ENCODE measurements at regions not wholly inside any gene's neighbourhood (a gene's known extent, or its start where the extent isn't known, plus 50 kb on each side); places are given as distances from the start of the nearest gene placed in this dataset.

DNA sequence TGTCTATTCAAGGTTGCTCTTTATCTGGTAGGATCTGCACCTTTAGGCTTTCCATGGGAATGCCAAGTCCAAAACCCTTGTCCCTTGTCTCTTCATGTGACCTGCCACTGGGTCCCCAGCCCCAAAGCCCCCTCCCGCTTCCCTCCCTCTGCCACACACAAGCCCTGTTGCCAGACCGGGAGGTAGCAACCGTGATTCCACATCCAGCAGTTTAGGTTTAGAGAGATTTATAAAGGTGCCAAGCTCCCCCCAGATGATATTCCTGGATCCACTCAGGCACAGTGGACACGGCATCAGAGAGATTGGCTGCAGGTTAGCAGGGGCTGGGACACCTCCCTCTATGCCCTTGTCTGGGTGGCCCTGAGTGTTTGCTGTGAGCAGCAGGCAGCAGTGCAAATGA is 504.7 kb downstream of the CCDC171 start:
- Histone ChIP-seq H3K36me3 (ENCODE audit: low read depth) (no peaks in the 10 kb centered on the region), H3K4me1 (ENCODE audit: low read depth) (no peaks in the 10 kb centered on the region), H3K4me3 (no peak overlapping the region), H3K9me3 (no peaks in the 10 kb centered on the region)
- DNase-seq: no peak
- intact Hi-C loops (cut with DNase I, micrococcal nuclease): no loop called here
- no peak for ATAC-seq
- TF ChIP-seq, protein P1, sequence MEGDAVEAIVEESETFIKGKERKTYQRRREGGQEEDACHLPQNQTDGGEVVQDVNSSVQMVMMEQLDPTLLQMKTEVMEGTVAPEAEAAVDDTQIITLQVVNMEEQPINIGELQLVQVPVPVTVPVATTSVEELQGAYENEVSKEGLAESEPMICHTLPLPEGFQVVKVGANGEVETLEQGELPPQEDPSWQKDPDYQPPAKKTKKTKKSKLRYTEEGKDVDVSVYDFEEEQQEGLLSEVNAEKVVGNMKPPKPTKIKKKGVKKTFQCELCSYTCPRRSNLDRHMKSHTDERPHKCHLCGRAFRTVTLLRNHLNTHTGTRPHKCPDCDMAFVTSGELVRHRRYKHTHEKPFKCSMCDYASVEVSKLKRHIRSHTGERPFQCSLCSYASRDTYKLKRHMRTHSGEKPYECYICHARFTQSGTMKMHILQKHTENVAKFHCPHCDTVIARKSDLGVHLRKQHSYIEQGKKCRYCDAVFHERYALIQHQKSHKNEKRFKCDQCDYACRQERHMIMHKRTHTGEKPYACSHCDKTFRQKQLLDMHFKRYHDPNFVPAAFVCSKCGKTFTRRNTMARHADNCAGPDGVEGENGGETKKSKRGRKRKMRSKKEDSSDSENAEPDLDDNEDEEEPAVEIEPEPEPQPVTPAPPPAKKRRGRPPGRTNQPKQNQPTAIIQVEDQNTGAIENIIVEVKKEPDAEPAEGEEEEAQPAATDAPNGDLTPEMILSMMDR (IDR thresholded peaks at IDR 0.05): no peak

GRCh38 chr9:16058131-16058549 is 505.3 kb downstream of the CCDC171 start:
- no peaks in the 10 kb centered on the region for H3K9me3 ChIP-seq
- no peaks in the 10 kb centered on the region for H3K36me3 ChIP-seq (ENCODE audit: low read depth)
- no peak for DNase-seq
- H3K4me3 ChIP-seq: no peak overlapping the region
- TF ChIP-seq, protein P1 (IDR thresholded peaks at IDR 0.05): no peak
- H3K4me1 ChIP-seq (ENCODE audit: low read depth): no peaks in the 10 kb centered on the region
- ATAC-seq: no peak
- intact Hi-C loops (cut with DNase I, micrococcal nuclease): no loop called here

- Histone ChIP-seq H3K4me3 (no peak overlapping the region), H3K4me1 (ENCODE audit: low read depth) (no peaks in the 10 kb centered on the region), H3K9me3 (no peaks in the 10 kb centered on the region), H3K36me3 (ENCODE audit: low read depth) (no peaks in the 10 kb centered on the region)
- intact Hi-C loops (cut with DNase I, micrococcal nuclease): no loop called here
- TF ChIP-seq, protein P1 (IDR thresholded peaks at IDR 0.05): no peak
- DNase-seq (no peak), ATAC-seq (no peak)
Observed at GRCh38 chr9:16060436-16061129, 507.7 kb downstream of the CCDC171 start.

DNA sequence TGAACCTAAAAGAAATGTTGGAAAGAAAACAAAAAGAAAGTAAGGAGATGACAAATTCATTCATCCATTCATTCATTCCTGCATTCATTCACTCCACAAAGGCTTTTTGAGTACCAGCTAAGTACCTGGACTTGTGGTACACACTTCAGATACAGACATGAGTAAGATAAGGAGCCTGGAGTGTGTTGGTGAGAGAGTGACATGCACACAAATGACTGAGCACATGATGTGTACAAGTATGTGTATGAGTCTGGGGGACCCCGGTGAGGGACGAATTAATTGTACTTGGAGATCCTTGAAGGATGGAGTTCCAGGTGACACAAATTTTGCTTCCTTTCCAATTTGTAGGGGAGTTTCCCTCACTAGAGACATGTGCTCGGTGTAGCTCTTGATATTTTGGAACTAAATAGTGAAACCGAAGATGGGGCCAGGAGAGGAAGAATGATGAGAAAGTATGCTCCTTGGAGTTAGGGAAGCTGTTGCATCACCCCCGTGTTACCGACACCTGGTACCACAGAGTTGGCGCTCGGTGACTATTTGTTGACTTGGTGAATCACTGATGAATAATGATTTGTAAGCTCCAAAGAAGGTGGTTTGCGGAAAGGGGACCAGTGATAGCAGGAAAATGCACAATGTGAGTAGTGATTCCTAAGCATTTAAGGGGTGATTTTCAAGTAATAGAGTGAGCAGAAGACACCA is 509.8 kb downstream of the CCDC171 start:
- TF ChIP-seq, protein P1 (IDR thresholded peaks at IDR 0.05): no peak
- Histone ChIP-seq H3K4me1 (ENCODE audit: low read depth) (no peaks in the 10 kb centered on the region), H3K36me3 (ENCODE audit: low read depth) (no peaks in the 10 kb centered on the region), H3K4me3 (no peak overlapping the region), H3K9me3 (no peaks in the 10 kb centered on the region)
- ATAC-seq (no peak), DNase-seq (no peak)
- intact Hi-C loops (cut with DNase I, micrococcal nuclease): no loop called here

DNA sequence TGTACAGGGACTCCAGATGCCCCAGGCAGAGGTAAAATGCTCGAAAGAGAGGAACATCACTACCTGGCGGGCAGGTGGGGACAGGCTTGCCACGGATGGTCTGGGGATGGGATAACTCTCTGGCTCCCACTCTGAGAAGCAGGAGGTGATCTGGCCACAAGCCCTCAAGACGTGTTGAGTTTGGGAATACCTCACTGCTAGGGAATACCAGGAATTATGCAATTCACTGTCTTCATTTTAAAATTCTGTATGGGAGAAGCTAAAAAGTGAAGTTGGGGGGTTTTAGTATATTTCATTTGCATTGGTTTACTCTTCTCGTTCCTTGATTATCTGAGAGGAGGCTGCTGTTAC is 510.4 kb downstream of the CCDC171 start:
- TF ChIP-seq, protein P1 (IDR thresholded peaks at IDR 0.05): no peak
- H3K4me3 ChIP-seq: no peak overlapping the region
- H3K9me3 ChIP-seq: no peaks in the 10 kb centered on the region
- intact Hi-C loops (cut with DNase I, micrococcal nuclease): no loop called here
- no peaks in the 10 kb centered on the region for H3K4me1 ChIP-seq (ENCODE audit: low read depth)
- ATAC-seq: no peak
- DNase-seq: no peak
- H3K36me3 ChIP-seq (ENCODE audit: low read depth): no peaks in the 10 kb centered on the region

Data from mucosa of descending colon (tissue), 3 donors.